HepG2 (cell line): ENCODE measurements at regions not wholly inside any gene's neighbourhood (a gene's known extent, or its start where the extent isn't known, plus 50 kb on each side); places are given as distances from the start of the nearest gene placed in this dataset.

Experiments
- HHEX ChIP-seq: IDR thresholded peaks from 2 replicates; pipeline ENCODE4 v1.6.1; 2016; ENCODE audit warnings: control low read depth
- KLF15 ChIP-seq: sonication (generic); formaldehyde crosslinking; IDR thresholded peaks from 2 replicates; pipeline ENCODE4 v1.8.1; 2023; ENCODE audit warnings: borderline replicate concordance, mild to moderate bottlenecking, inconsistent platforms, missing genetic modification reagents, mixed read lengths
- MTA3 ChIP-seq: sonication (generic); formaldehyde crosslinking; IDR thresholded peaks from 2 replicates; pipeline ENCODE4 v1.4.0; 2020; ENCODE audit warnings: missing genetic modification reagents
- NFYC ChIP-seq: IDR thresholded peaks from 2 replicates; pipeline ENCODE4 v1.6.1; 2016; ENCODE audit warnings: missing genetic modification reagents, missing compliant biosample characterization
- NONO ChIP-seq, 2 experiments: fragments of 450-650 bp in 1 of 2; sonication (generic) in 1 of 2; formaldehyde crosslinking in 1 of 2; IDR thresholded peaks in 1 of 2; conservative IDR thresholded peaks in 1 of 2; 2 replicates each; pipeline versions ENCODE4 v1.6.1 to v1.8.0; 2017 to 2022; ENCODE audit warnings: mild to moderate bottlenecking in 1 of 2, missing genetic modification reagents in 1 of 2, moderate library complexity in 1 of 2
- ZNF234 ChIP-seq: sonication (generic); formaldehyde crosslinking; conservative IDR thresholded peaks from 2 replicates; pipeline ENCODE4 v1.5.1; 2020; ENCODE audit warnings: mild to moderate bottlenecking, missing genetic modification reagents
- ZNF367 ChIP-seq: sonication (generic); formaldehyde crosslinking; IDR thresholded peaks from 2 replicates; pipeline ENCODE4 v1.4.0; 2020; ENCODE audit warnings: missing genetic modification reagents, borderline replicate concordance
- ZNF891 ChIP-seq: sonication (generic); formaldehyde crosslinking; IDR thresholded peaks from 2 replicates; pipeline ENCODE4 v1.5.0; 2020; ENCODE audit warnings: mild to moderate bottlenecking, missing genetic modification reagents
- TF ChIP-seq, protein P1 (sequence below): sonication (generic); formaldehyde crosslinking; IDR thresholded peaks from one replicate; pipeline ENCODE4 v1.5.1; 2020; ENCODE audit warnings: mild to moderate bottlenecking, missing genetic modification reagents; ENCODE audit errors: not compliant biosample characterization
- TF ChIP-seq, protein P2 (sequence below): IDR thresholded peaks from 2 replicates; pipeline ENCODE4 v1.6.1; 2016; ENCODE audit warnings: low read depth, missing genetic modification reagents, missing compliant biosample characterization
- TF ChIP-seq, protein P3 (sequence below): sonication (generic); formaldehyde crosslinking; IDR thresholded peaks from 2 replicates; pipeline ENCODE4 v1.4.0; 2020; ENCODE audit warnings: missing genetic modification reagents, borderline replicate concordance
- TF ChIP-seq, protein P4 (sequence below): sonication (generic); formaldehyde crosslinking; IDR thresholded peaks from 2 replicates; pipeline ENCODE4 v1.4.0; 2020; ENCODE audit warnings: mild to moderate bottlenecking, missing genetic modification reagents

DNA sequence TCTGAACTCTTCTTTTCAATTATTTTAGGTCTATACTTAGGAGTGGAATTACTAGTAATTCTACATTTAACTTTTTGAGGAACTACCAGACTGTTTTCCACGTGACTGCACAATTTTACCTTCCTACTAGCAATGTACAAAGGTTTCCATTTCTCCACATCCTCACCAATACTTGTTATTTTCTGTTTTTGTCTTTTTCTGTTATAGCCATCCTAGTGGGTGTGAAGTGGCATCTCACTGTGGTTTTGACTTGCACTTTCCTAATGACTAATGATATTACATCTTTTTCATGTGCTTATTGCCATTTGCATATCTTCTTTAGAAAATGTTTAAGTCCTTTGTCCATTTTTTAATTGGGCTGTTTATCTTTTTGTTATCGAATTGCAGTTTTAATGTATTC is 136.9 kb upstream of the EGFLAM start (continued):
- TF ChIP-seq, protein P1, sequence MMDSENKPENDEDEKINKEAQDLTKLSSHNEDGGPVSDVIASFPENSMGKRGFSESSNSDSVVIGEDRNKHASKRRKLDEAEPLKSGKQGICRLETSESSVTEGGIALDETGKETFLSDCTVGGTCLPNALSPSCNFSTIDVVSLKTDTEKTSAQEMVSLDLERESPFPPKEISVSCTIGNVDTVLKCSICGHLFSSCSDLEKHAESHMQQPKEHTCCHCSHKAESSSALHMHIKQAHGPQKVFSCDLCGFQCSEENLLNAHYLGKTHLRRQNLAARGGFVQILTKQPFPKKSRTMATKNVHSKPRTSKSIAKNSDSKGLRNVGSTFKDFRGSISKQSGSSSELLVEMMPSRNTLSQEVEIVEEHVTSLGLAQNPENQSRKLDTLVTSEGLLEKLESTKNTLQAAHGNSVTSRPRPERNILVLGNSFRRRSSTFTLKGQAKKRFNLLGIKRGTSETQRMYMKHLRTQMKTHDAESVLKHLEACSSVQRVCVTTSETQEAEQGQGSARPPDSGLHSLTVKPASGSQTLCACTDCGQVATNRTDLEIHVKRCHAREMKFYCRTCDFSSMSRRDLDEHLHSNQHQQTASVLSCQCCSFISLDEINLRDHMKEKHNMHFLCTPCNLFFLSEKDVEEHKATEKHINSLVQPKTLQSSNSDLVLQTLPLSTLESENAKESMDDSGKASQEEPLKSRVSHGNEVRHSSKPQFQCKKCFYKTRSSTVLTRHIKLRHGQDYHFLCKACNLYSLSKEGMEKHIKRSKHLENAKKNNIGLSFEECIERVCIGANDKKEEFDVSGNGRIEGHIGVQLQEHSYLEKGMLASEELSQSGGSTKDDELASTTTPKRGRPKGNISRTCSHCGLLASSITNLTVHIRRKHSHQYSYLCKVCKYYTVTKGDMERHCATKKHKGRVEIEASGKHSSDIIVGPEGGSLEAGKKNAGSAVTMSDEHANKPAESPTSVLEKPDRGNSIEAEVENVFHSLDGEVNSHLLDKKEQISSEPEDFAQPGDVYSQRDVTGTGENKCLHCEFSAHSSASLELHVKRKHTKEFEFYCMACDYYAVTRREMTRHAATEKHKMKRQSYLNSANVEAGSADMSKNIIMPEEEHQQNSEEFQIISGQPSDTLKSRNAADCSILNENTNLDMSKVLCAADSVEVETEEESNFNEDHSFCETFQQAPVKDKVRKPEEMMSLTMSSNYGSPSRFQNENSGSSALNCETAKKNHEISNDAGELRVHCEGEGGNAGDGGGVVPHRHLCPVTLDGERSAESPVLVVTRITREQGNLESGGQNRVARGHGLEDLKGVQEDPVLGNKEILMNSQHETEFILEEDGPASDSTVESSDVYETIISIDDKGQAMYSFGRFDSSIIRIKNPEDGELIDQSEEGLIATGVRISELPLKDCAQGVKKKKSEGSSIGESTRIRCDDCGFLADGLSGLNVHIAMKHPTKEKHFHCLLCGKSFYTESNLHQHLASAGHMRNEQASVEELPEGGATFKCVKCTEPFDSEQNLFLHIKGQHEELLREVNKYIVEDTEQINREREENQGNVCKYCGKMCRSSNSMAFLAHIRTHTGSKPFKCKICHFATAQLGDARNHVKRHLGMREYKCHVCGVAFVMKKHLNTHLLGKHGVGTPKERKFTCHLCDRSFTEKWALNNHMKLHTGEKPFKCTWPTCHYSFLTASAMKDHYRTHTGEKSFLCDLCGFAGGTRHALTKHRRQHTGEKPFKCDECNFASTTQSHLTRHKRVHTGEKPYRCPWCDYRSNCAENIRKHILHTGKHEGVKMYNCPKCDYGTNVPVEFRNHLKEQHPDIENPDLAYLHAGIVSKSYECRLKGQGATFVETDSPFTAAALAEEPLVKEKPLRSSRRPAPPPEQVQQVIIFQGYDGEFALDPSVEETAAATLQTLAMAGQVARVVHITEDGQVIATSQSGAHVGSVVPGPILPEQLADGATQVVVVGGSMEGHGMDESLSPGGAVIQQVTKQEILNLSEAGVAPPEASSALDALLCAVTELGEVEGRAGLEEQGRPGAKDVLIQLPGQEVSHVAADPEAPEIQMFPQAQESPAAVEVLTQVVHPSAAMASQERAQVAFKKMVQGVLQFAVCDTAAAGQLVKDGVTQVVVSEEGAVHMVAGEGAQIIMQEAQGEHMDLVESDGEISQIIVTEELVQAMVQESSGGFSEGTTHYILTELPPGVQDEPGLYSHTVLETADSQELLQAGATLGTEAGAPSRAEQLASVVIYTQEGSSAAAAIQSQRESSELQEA (CRISPR knock-in tag) = no peak
- TF ChIP-seq ZNF367 (CRISPR knock-in tag) (no peak), NONO (IDR thresholded peaks at IDR 0.05) (no peak), NONO (CRISPR knock-in tag; conservative IDR thresholded peaks at IDR 0.05) (no peak), NFYC (no peak), ZNF234 (CRISPR knock-in tag) (no peak), KLF15 (CRISPR knock-in tag) (no peak), MTA3 (CRISPR knock-in tag) (no peak), HHEX (no peak), ZNF891 (no peak)
- TF ChIP-seq, protein P2, sequence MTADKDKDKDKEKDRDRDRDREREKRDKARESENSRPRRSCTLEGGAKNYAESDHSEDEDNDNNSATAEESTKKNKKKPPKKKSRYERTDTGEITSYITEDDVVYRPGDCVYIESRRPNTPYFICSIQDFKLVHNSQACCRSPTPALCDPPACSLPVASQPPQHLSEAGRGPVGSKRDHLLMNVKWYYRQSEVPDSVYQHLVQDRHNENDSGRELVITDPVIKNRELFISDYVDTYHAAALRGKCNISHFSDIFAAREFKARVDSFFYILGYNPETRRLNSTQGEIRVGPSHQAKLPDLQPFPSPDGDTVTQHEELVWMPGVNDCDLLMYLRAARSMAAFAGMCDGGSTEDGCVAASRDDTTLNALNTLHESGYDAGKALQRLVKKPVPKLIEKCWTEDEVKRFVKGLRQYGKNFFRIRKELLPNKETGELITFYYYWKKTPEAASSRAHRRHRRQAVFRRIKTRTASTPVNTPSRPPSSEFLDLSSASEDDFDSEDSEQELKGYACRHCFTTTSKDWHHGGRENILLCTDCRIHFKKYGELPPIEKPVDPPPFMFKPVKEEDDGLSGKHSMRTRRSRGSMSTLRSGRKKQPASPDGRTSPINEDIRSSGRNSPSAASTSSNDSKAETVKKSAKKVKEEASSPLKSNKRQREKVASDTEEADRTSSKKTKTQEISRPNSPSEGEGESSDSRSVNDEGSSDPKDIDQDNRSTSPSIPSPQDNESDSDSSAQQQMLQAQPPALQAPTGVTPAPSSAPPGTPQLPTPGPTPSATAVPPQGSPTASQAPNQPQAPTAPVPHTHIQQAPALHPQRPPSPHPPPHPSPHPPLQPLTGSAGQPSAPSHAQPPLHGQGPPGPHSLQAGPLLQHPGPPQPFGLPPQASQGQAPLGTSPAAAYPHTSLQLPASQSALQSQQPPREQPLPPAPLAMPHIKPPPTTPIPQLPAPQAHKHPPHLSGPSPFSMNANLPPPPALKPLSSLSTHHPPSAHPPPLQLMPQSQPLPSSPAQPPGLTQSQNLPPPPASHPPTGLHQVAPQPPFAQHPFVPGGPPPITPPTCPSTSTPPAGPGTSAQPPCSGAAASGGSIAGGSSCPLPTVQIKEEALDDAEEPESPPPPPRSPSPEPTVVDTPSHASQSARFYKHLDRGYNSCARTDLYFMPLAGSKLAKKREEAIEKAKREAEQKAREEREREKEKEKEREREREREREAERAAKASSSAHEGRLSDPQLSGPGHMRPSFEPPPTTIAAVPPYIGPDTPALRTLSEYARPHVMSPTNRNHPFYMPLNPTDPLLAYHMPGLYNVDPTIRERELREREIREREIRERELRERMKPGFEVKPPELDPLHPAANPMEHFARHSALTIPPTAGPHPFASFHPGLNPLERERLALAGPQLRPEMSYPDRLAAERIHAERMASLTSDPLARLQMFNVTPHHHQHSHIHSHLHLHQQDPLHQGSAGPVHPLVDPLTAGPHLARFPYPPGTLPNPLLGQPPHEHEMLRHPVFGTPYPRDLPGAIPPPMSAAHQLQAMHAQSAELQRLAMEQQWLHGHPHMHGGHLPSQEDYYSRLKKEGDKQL (CRISPR knock-in tag) = no peak
- TF ChIP-seq, protein P3, sequence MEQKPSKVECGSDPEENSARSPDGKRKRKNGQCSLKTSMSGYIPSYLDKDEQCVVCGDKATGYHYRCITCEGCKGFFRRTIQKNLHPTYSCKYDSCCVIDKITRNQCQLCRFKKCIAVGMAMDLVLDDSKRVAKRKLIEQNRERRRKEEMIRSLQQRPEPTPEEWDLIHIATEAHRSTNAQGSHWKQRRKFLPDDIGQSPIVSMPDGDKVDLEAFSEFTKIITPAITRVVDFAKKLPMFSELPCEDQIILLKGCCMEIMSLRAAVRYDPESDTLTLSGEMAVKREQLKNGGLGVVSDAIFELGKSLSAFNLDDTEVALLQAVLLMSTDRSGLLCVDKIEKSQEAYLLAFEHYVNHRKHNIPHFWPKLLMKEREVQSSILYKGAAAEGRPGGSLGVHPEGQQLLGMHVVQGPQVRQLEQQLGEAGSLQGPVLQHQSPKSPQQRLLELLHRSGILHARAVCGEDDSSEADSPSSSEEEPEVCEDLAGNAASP (CRISPR knock-in tag) = no peak
- TF ChIP-seq, protein P4, sequence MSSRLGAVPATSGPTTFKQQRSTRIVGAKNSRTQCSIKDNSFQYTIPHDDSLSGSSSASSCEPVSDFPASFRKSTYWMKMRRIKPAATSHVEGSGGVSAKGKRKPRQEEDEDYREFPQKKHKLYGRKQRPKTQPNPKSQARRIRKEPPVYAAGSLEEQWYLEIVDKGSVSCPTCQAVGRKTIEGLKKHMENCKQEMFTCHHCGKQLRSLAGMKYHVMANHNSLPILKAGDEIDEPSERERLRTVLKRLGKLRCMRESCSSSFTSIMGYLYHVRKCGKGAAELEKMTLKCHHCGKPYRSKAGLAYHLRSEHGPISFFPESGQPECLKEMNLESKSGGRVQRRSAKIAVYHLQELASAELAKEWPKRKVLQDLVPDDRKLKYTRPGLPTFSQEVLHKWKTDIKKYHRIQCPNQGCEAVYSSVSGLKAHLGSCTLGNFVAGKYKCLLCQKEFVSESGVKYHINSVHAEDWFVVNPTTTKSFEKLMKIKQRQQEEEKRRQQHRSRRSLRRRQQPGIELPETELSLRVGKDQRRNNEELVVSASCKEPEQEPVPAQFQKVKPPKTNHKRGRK (CRISPR knock-in tag) = no peak
